ENCODE measurements at regions not wholly inside any gene's neighbourhood (a gene's known extent, or its start where the extent isn't known, plus 50 kb on each side); places are given as distances from the start of the nearest gene placed in this dataset.

DNA sequence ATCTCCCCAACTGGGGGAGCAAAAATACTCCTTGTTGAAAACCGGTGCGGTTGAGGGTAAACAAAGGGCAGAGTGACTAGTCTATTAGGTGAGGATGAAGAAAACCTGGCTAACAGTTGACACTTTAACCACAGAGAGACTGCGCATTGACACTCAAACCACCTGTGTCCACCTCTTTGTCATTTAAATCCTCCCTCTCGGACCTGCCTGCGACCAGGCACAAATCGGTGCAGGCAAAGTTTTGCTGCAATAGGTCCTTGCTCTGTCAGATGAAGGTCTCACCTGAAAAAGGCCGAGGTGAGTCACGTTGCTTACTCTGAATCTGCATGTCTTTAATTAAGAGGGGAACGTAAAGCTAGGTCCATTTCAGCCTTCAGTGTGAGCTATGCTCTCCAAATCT, 494.1 kb upstream of the DPPA4 start:
- TF ChIP-seq EZH2 (IDR thresholded peaks at IDR 0.05; ENCODE audit: borderline replicate concordance) (no peak), EZH2phosphoT487 (IDR thresholded peaks at IDR 0.05; ENCODE audit: low read depth, severe bottlenecking, unreplicated experiment) (no peak), CTCF (IDR thresholded peaks at IDR 0.05; ENCODE audit: poor library complexity) (no peak)
